Keratinocyte (primary cell): ENCODE measurements at regions not wholly inside any gene's neighbourhood (a gene's known extent, or its start where the extent isn't known, plus 50 kb on each side); places are given as distances from the start of the nearest gene placed in this dataset.
"Not testable (repeated sequence)": the region's sequence is repeated elsewhere in the genome, so short reads cannot be mapped to it uniquely, and the experiment has no call there.

Source experiments
- EZH2 ChIP-seq: IDR thresholded peaks from one replicate; pipeline ENCODE4 v1.6.1; 2012; ENCODE audit warnings: inconsistent platforms, mild to moderate bottlenecking, low read length, moderate library complexity
- TF ChIP-seq, protein P1 (sequence below), 3 experiments: IDR thresholded peaks in 1 of 3; conservative IDR thresholded peaks in 1 of 3; optimal IDR thresholded peaks in 1 of 3; 2 replicates in 2 of 3; 3 replicates in 1 of 3; pipeline versions ENCODE3 to v1.5.1; 2011; ENCODE audit warnings: low read length in 3 of 3, mild to moderate bottlenecking in 3 of 3, moderate library complexity in 2 of 3, control low read depth in 1 of 3, inconsistent platforms in 1 of 3; ENCODE audit not compliant: insufficient read depth in 2 of 3; ENCODE audit errors: extremely low read depth in 1 of 3

DNA sequence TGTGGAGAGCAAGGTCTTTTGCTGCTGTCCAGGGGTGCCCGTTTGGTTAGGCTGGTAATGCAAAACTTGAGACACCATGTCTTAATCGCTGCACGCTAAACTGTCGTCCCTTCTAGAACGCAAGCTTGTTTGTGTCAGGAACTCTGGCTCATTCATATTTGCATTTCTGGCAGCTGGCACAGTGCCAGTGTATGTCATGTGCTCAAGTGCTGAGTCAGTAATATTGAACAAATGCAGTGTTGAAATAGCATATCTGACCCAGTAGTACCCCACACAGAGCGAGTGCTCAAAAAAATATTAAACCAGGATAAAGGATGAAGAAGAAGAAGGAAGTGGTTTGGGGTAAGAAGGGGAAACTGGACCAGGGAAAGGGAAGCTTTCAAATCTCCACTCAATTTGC, 173.4 kb downstream of the ZNF37A start:
- TF ChIP-seq, protein P1, sequence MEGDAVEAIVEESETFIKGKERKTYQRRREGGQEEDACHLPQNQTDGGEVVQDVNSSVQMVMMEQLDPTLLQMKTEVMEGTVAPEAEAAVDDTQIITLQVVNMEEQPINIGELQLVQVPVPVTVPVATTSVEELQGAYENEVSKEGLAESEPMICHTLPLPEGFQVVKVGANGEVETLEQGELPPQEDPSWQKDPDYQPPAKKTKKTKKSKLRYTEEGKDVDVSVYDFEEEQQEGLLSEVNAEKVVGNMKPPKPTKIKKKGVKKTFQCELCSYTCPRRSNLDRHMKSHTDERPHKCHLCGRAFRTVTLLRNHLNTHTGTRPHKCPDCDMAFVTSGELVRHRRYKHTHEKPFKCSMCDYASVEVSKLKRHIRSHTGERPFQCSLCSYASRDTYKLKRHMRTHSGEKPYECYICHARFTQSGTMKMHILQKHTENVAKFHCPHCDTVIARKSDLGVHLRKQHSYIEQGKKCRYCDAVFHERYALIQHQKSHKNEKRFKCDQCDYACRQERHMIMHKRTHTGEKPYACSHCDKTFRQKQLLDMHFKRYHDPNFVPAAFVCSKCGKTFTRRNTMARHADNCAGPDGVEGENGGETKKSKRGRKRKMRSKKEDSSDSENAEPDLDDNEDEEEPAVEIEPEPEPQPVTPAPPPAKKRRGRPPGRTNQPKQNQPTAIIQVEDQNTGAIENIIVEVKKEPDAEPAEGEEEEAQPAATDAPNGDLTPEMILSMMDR (optimal IDR thresholded peaks at IDR 0.05 in 1 of 3, IDR thresholded peaks at IDR 0.05 in 1 of 3, conservative IDR thresholded peaks at IDR 0.05 in 1 of 3; ENCODE audit: extremely low read depth in 1 of 3, insufficient read depth in 2 of 3, low read length in 3 of 3) = not testable (repeated sequence)
- TF ChIP-seq EZH2 = not testable (repeated sequence)
